Right hindlimb (tissue), 1 donor: ENCODE measurements at regions not wholly inside any gene's neighbourhood (a gene's known extent, or its start where the extent isn't known, plus 50 kb on each side); places are given as distances from the start of the nearest gene placed in this dataset.
"Not testable (repeated sequence)": the region's sequence is repeated elsewhere in the genome, so short reads cannot be mapped to it uniquely, and the experiment has no call there.

Source experiments
- DNase-seq: peaks from one replicate; pipeline ENCODE4 v3.0.0-alpha.2; 2018

DNA sequence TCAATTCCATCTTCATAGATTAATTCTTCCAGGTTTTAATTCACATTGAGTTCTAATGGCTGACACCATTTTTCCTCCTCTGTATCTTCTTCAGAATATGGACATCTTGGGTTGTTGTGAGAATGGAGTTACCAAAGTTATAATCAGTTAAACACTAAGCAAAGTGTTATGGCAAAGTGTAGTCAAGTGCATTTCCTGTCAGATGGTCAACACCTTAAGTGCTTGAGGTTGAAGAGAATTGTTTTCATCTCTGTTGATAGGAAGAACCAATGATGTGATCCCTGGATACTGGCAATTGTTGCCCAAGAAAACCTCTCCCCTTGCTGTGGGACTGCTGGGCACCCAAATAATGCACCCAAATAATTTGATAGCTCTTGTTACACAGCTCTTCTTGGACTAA lies 102.6 kb upstream of the SATB1 start:
- DNase-seq = no peak

DNA sequence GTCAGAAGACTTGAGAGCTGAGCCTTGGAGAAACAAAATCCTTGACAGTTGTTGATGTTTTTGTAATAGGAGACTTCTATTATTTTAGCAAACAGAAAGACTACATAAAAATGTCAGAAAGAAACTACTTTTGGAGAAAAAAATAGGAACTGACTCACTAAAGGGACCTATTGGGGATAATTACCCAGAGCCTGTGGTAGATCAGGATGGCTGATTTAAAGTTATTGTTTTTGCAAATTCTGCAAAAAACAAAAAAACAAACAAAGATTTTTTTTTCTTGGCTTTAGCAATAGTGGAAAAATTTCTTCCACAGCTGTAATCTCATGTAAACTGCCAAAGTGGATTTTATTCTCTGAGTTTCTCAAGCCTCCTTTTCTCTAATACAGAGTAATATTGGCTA lies 101.5 kb upstream of the SATB1 start:
- no peak for DNase-seq

DNA sequence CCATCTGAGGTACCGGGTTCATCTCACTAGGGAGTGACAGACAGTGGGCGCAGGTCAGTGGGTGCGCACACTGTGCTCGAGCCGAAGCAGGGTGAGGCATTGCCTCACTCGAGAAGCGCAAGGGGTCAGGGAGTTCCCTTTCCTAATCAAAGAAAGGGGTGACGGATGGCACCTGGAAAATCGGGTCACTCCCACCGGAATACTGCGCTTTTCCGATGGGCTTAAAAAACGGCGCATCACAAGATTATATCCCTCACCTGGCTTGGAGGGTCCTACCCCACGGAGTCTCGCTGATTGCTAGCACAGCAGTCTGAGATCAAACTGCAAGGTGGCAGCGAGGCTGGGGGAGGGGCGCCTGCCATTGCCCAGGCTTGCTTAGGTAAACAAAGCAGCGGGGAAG lies 91.0 kb upstream of the SATB1 start:
- not testable (repeated sequence) for DNase-seq

DNA sequence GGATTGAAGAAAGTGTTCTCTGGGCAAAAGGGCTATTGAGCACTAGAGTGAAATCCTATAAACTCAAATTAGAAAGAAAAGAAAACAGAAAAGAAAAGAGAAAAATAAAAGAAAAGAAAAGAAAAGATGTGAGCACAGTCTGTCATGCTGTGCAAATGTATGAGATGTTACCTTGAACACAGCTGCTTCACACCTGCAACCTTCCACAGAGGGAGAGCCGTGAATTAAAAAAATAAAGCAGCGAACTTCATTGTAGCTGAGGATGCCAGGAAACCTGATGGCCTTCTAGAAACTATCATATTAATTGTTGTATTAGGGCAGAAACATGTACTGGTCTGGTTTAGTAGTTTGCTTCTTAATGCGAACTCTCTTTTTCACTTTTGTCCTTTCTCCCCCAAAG lies 88.0 kb upstream of the SATB1 start:
- no peak for DNase-seq

DNA sequence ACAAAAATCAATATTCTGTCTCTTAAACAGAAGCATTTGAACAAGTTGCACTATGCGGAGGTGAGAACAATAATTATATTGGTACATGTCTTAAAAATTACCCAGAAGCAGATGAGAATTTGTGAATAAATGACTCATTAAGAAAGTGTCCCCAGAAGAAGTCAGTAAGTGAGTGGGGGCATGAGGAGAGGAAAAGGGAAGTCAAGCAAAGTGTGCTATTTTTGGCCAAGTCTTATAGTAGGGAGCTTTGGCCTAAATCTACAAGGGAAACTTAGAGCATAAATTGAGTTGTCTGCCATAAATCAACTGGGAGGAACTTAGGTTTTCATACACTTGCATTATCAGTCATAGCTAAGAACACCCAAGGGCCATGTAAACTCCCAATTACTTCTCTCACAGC lies 86.9 kb upstream of the SATB1 start:
- no peak for DNase-seq

DNA sequence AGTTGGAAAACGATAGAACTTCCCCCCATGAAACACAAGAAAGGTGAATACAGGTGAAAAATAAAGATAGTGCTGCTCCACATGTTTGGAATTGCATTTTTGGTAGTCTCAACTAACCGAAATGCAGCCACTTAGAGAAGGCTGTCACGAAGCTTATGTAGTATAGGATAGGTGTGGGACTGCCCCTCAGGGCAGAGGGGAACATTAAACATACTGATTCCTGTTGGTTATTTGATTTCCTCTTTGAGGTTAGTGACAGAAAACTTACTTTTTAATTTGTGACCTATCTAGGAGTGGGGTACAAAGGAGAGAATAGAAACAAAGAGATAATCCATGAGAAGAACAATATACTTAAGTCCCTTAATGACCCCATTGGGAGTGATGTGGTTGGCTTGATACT lies 85.8 kb upstream of the SATB1 start:
- DNase-seq = no peak

DNA sequence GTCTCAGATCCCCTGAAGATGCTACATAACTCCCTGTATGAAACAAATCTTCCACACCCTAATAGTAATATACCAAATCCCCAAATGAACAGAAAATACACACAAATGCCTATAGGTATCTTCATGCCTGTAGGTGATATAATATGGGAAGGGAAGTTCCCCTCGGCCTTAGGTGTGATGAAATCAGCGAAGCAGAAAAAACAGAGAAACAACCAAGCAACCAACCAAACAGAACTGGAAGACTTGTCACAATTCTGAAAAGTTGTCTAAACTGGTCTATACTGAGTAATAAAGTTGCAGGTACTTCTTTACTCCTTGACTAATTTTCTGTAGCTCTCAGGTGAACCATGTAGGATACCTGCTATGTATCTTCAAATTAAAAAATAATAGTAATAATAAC lies 82.2 kb upstream of the SATB1 start:
- no peak for DNase-seq

DNA sequence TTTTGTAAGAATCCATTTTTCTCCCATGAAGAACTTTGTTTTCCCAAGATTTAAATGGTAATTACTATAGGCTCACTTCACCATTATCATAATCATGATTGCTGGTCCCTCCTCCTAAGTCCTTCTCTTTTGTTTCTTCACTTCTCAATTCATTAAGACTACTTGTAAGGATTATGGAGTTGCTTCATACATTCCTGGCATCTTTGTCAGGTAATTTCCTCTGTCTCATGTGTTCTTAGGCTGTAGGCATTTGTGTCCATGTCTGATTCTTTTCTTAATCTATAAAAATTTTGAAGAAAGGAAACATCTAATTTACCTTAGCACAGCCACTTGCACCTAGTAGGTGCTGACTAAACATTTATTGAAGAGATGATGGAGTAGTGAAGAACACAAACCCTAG lies 79.9 kb upstream of the SATB1 start:
- DNase-seq = no peak

DNA sequence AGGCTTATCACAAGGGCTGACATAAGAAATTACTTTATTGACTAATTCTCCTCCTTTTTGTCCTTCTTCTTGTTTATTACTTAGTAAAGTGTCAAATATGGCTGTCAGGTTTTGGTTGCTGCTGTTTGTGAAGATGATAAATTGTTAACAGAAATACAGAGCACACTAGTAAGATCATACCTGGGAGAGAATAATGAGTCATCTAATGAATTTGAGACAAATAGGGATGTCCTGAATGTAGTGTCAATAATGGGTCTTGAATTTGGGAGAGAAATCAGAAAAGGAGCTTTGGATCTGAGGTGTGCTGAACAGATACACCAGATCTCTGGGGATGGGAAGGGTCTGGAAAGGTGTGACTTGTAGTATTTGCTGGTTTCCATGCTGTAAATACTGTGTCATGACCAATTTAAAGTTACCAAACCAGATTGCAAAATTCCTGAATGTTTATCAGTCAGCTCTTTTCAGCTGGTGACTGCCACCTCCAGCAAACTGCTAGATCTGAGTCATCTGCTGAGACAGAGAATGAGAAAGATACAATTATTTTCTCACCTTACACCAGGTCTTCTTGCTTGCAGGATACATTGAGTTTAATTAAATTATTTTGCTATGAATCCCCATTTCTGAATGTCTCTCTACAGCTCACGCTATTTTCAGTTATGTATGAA lies 76.7 kb upstream of the SATB1 start:
- no peak for DNase-seq

DNA sequence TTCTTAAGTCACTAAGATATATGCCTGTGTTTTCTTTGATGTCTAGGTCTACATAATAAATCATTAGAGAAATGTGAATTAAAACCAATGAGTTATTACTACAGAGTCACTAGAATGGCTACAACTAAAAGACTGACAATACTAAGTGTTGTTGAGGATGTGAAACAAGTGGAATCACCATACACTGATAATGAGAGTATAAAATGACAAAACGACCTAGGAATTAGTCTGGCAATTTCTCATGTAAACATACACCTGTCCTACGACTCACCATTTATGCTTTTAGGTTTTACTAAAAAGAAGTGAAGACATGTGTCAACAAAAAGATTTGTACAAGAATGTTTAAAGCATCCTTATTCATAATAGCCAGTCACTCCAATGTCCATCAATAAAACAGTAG lies 75.2 kb upstream of the SATB1 start:
- DNase-seq = no peak

DNA sequence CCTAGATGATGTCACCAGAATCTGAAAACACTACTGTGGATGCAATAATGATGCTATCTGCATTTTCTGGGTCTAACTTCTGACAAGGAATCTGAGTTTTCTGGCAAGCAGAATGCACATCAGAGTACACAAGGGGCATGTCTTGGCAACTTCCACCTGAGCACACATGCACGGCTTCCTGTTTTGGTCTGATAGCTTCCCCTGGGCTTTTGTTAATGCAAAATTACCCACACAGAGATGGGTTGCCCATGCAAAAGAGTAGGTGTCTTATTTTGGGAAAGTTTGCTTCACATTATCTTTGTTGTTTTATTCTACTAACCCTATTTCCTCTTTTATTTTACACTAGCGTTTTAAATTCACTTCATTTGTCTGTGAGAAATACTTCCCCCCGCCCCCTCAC lies 74.2 kb upstream of the SATB1 start:
- no peak for DNase-seq

DNA sequence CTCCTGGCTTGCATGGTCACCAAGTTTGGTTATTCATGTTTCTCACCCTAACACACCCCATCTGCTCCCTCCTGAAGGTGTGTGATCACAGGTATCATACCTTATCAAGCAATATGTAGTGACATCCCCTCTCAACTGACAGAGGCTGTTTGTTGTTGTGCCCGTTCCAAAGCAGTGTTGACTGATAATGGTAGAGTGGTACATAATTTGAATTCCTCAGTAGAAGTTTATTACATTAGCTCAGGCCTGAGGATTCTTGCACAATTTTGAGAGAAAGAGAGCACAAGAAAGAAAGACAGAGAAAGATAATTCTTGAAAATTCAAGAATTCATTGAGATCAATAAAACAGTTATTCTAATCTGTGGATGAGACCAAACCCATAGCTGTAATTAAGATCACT lies 69.1 kb upstream of the SATB1 start:
- DNase-seq = no peak

DNA sequence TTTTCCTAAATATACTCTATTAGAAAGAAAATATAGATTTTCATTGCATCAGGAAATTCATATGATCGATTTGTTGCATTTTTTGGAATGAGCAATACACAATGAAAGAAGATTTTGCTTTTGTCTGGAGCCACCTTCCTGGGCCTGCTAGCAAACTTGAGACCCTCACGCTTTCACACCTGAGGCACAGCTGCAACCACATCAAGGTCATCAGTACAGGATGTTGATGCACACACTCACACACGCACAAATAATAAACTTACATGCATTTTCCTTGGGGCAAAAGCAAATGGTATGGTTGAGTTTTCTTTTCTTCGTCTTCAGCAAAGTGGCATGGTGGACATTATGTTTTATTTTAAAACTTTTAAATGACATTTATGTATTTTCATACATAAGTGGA lies 64.8 kb upstream of the SATB1 start:
- no peak for DNase-seq

DNA sequence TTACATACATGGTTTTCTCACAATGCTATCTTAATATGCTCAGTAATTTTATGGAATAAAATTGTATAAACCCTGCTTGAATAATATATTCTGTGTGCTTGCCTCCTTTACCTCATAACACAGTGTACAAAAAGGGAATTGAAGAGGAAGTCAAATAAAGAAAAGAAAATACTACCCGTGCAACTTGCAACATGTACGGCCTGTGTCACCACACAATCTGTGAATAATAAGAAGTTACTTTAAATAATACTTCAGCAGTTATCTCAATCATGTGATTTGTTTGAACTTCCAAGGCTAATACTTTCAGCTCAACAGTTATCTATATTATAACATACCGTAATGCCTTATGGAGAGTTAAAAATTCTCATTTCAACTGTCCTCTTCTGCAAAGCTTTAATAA lies 58.1 kb upstream of the SATB1 start:
- no peak for DNase-seq

DNA sequence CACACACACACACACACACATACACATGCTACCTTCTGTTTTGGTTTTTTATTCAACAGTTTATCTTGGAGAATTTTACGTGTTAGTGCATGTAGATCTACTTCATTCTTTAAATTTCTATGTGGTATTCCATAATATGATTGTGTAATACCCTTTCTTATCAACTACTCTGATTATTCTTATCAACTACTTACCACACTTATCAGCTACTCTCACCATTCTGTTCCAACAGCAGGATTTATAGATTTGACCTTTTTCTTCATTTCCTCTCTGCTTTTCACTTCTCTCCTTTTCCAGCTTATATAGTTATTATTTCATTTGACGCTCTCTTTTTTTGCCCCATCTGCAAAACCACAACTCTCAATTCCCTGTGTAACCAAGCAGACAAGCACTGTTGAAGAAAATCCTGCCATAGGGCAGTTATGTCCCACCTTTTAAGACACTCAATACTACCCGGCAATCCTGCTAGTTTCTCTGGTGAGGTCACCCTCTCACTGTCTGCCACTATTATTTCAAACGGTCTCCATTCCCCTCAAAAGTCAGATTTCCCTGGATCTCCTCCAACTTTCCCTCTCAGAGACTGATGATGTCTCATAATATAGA lies 56.9 kb upstream of the SATB1 start:
- DNase-seq = no peak

DNA sequence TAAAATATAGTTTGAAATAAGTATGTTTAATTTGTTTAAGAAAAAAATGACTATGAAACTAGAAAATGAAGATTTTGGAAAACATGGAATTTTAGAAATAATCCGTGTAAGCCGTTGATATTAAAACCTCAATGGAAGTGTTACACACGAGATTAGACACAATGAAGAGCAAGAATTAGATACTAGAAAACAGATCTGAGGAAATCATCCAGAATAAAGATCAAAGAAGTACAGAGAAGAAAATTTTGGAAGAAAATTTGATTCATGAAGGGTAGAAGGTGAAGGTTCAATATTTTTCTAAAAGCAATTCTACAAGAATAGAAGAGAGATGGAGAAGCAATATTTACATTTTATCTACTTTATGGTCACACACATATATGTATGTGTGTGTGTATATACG lies 52.5 kb upstream of the SATB1 start:
- no peak for DNase-seq
